ENCODE measurements at regions not wholly inside any gene's neighbourhood (a gene's known extent, or its start where the extent isn't known, plus 50 kb on each side); places are given as distances from the start of the nearest gene placed in this dataset.

DNA sequence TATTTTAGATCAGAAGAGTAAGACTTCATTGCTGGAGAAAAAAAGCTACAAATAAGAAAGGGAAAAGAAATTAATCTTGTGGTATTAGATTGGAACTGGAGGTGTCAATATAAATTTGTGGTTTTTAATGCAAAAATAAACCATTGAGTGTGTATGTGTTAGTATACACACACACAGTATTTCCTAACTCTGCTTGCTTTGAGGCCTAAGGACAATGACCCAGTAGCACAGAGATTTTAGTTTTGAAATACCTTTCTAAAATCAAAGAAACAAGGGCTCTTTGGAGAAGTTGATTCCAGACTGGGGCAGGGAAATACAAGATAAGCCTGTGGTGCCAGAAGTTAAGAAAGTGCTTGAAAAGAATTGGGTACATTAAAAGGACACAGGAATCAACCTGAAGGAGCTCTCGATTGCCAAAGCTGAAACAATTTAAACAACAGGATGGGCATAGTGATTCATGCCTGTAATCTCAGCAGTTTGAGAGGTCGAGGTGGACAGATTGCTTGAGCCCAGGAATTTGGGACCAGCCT, 84.6 kb upstream of the DTNBP1 start:
- TF ChIP-seq EZH2 (IDR thresholded peaks at IDR 0.05; ENCODE audit: insufficient read depth, poor library complexity, severe bottlenecking): no peak
- TF ChIP-seq EZH2phosphoT487 (IDR thresholded peaks at IDR 0.05; ENCODE audit: insufficient read depth, low read depth): no peak

Data from GM23248 (cell line).